GM12878 (cell line): ENCODE measurements at regions not wholly inside any gene's neighbourhood (a gene's known extent, or its start where the extent isn't known, plus 50 kb on each side); places are given as distances from the start of the nearest gene placed in this dataset.

ENCODE experiments used
- ATAC-seq: fragments of 200-7000 bp; cut with Tn5 transposase; 3 replicates; pipeline ENCODE4 v1.9.1; 2020; ENCODE audit warnings: mild to moderate bottlenecking, moderate library complexity
- BruUV-seq: library from RNA; stranded (reverse); fragments of 400-500 nt; replicated peaks from 2 replicates; lab custom pipeline; 2021; lab: Mats Ljungman, UMichigan
- CTCF ChIA-PET: fragments of 300-600 bp; sonication (Branson Sonifier 250); formaldehyde crosslinking; extraction: SDS; loops from one replicate; lab custom pipeline; 2021; ENCODE audit warnings: inconsistent platforms; lab: Yijun Ruan, JAX
- POLR2A ChIA-PET: fragments of 350-600 bp; formaldehyde crosslinking; extraction: SDS; loops from one replicate; lab custom pipeline; 2021; ENCODE audit warnings: inconsistent platforms; lab: Charles Lee
- RAD21 ChIA-PET: fragments of 300-600 bp; sonication (Branson Sonifier 250); formaldehyde crosslinking; loops from one replicate; lab custom pipeline; 2023; ENCODE audit warnings: antibody characterized with exemption; ENCODE audit not compliant: unreplicated experiment; lab: Charles Lee
- SMC1A ChIA-PET: fragments of 300-600 bp; sonication (Branson Sonifier 250); formaldehyde crosslinking; loops from one replicate; lab custom pipeline; 2023; ENCODE audit not compliant: unreplicated experiment, uncharacterized antibody; lab: Charles Lee
- DNase-seq: peaks from one replicate; pipeline ENCODE4 v3.0.0-alpha.2; 2011; ENCODE audit warnings: low read depth, low spot score
- FAIRE-seq: peaks from 3 replicates; lab custom pipeline; 2011; peaks lifted over from hg19 to GRCh38; lab: Jason Lieb, UNC
- H2AFZ ChIP-seq: 2 replicates; pipeline ENCODE4 v1.6.0; 2011; ENCODE audit warnings: low read depth, low read length, control low read depth; ENCODE audit not compliant: control insufficient read depth
- H3K27ac ChIP-seq: 2 replicates; pipeline ENCODE4 v1.5.1; 2011; ENCODE audit warnings: control low read depth; ENCODE audit not compliant: control insufficient read depth, insufficient read depth
- H3K27me3 ChIP-seq, 2 experiments: replicated peaks in 1 of 2; 2 replicates each; pipeline versions ENCODE4 v1.6.0 to v1.6.1; 2011; ENCODE audit warnings: low read length in 1 of 2; ENCODE audit not compliant: control insufficient read depth in 2 of 2, insufficient read depth in 2 of 2
- H3K36me3 ChIP-seq, 2 experiments: 2 replicates each; pipeline ENCODE4 v1.5.1; 2011; ENCODE audit warnings: low read length in 1 of 2; ENCODE audit not compliant: control insufficient read depth in 2 of 2, insufficient read depth in 2 of 2
- H3K4me1 ChIP-seq: 2 replicates; pipeline ENCODE4 v1.6.1; 2011; ENCODE audit warnings: mild to moderate bottlenecking, low read length, moderate library complexity, mixed read lengths; ENCODE audit not compliant: control insufficient read depth, insufficient read depth
- H3K4me2 ChIP-seq: 2 replicates; pipeline ENCODE4 v1.6.0; 2011; ENCODE audit warnings: control low read depth; ENCODE audit not compliant: control insufficient read depth, insufficient read depth
- H3K4me3 ChIP-seq: fragments of 200-600 bp; sonication (generic); 2 replicates; pipeline ENCODE4 v1.5.1; 2016
- H3K79me2 ChIP-seq: 2 replicates; pipeline ENCODE4 v1.6.0; 2011; ENCODE audit warnings: low read length; ENCODE audit not compliant: control insufficient read depth, insufficient read depth
- H3K9ac ChIP-seq: 2 replicates; pipeline ENCODE4 v1.8.0; 2011; ENCODE audit warnings: low read length, control low read depth, mixed read lengths; ENCODE audit not compliant: control insufficient read depth, insufficient read depth
- H3K9me3 ChIP-seq: replicated peaks from 3 replicates; pipeline ENCODE4 v1.5.1; 2011; ENCODE audit warnings: mild to moderate bottlenecking, low read length; ENCODE audit not compliant: control insufficient read depth, insufficient read depth
- H4K20me1 ChIP-seq: 2 replicates; pipeline ENCODE4 v1.6.0; 2011; ENCODE audit not compliant: control insufficient read depth, insufficient read depth
- CEBPB ChIP-seq, 2 experiments: fragments of 150-350 bp in 1 of 2; IDR thresholded peaks; 2 replicates each; pipeline ENCODE4 v1.6.1; 2012 to 2014; ENCODE audit warnings: low read depth in 2 of 2, low read length in 2 of 2, borderline replicate concordance in 1 of 2, inconsistent platforms in 1 of 2
- E4F1 ChIP-seq: fragments of 450-650 bp; IDR thresholded peaks from 2 replicates; pipeline ENCODE4 v1.6.1; 2018; ENCODE audit warnings: borderline replicate concordance, mild to moderate bottlenecking; ENCODE audit not compliant: partially characterized antibody
- FOXK2 ChIP-seq: fragments of 450-650 bp; IDR thresholded peaks from 2 replicates; pipeline ENCODE4 v1.6.1; 2017; ENCODE audit warnings: mild to moderate bottlenecking, moderate library complexity
- GATAD2B ChIP-seq: fragments of 450-650 bp; conservative IDR thresholded peaks from 2 replicates; pipeline ENCODE4 v1.6.1; 2017; ENCODE audit warnings: low read depth, mild to moderate bottlenecking, moderate library complexity
- KAT2A ChIP-seq: conservative IDR thresholded peaks from 2 replicates; pipeline ENCODE4 v1.6.1; 2011; ENCODE audit warnings: low read depth, low read length; ENCODE audit not compliant: control insufficient read depth
- NRF1 ChIP-seq: conservative IDR thresholded peaks from 2 replicates; pipeline ENCODE4 v1.6.1; 2011; ENCODE audit warnings: mild to moderate bottlenecking, low read depth, low read length, improper control_type of control experiment
- SKIL ChIP-seq: fragments of 450-650 bp; IDR thresholded peaks from 2 replicates; pipeline ENCODE4 v1.6.1; 2017; ENCODE audit warnings: mild to moderate bottlenecking, low read depth, inconsistent platforms; ENCODE audit not compliant: poor library complexity, severe bottlenecking
- SMC3 ChIP-seq: IDR thresholded peaks from 2 replicates; pipeline ENCODE4 v1.6.1; 2011; ENCODE audit warnings: low read length, improper control_type of control experiment, borderline replicate concordance
- TBL1XR1 ChIP-seq: IDR thresholded peaks from 2 replicates; pipeline ENCODE4 v1.6.1; 2012; ENCODE audit warnings: low read depth, low read length, improper control_type of control experiment
- ZNF207 ChIP-seq: fragments of 450-650 bp; IDR thresholded peaks from 2 replicates; pipeline ENCODE4 v1.6.1; 2014; ENCODE audit warnings: antibody characterized with exemption, mild to moderate bottlenecking, borderline replicate concordance
- WGBS: methylation state at CpG from one replicate; pipeline ENCODE4 v1.1.6; 2016; ENCODE audit warnings: low lambda C conversion rate; ENCODE audit not compliant: insufficient replicate concordance, insufficient coverage; ENCODE audit errors: missing lambda C conversion rate; 5-methylcytosine and 5-hydroxymethylcytosine counted together
- in situ Hi-C: fragments of 300-500 bp; cut with MboI; formaldehyde crosslinking; loops from 9 replicates; pipeline ENCODE4 v1.14.3; 2018; ENCODE audit warnings: mixed read lengths
- intact Hi-C: fragments of 100-400 bp; cut with micrococcal nuclease; formaldehyde crosslinking; loops from one replicate; pipeline ENCODE4 v1.14.2; 2022; ENCODE audit not compliant: unreplicated experiment

GRCh38 chr5:36741128-36741527, 134.7 kb downstream of the SLC1A3 start:
- no peak overlapping the region for H2AFZ ChIP-seq
- no peak overlapping the region for H3K27ac ChIP-seq
- FAIRE-seq (no peak), ATAC-seq (no peak), DNase-seq (no peak)
- ChIA-PET SMC1A (interaction anchor here (1.3 to 3.7 kb wide), 7 partner anchors 9 to 247 kb away, joined by 3 to 20 read pairs (median 11); no protein-coding TSS in a partner anchor), CTCF (interaction anchor here (1.6 to 5.4 kb wide), 8 partner anchors 11 to 266 kb away, joined by 4 to 63 read pairs (median 26); no protein-coding TSS in a partner anchor), RAD21 (interaction anchor here (1.6 kb wide), 1 partner anchor 129 kb away, joined by 14 read pairs; no protein-coding TSS in a partner anchor), POLR2A (no interaction called here)
- no peaks in the 10 kb centered on the region for H3K79me2 ChIP-seq
- H3K27me3 ChIP-seq, result peaks cover 0 to 3% of the 10 kb centered on the region in 2 experiments; a peak in 1 of 4 replicates
- no peaks in the 10 kb centered on the region for H3K36me3 ChIP-seq
- no peaks in the 10 kb centered on the region for H3K9me3 ChIP-seq
- no peak overlapping the region for H3K4me2 ChIP-seq
- in situ Hi-C loops, result no loop called here
- TF ChIP-seq CEBPB (IDR thresholded peaks at IDR 0.05; ENCODE audit: borderline replicate concordance in 1 of 2, low read depth in 2 of 2, low read length in 2 of 2), result no peak
- TF ChIP-seq TBL1XR1, result no peak
- no peak for TF ChIP-seq SKIL
- TF ChIP-seq FOXK2, result no peak
- no peak for TF ChIP-seq ZNF207
- no peak for TF ChIP-seq SMC3
- TF ChIP-seq KAT2A, result no peak
- TF ChIP-seq E4F1, result no peak
- no peak for TF ChIP-seq NRF1
- no peak for TF ChIP-seq GATAD2B
- H4K20me1 ChIP-seq, result no peaks in the 10 kb centered on the region
- 76% methylated on average over 7 of the region's 7 CpGs for WGBS
- BruUV-seq, result no TSS peak
- no peak overlapping the region for H3K4me3 ChIP-seq
- no peak overlapping the region for H3K9ac ChIP-seq
- intact Hi-C loops, result no loop called here
- H3K4me1 ChIP-seq, result peaks cover 5% of the 10 kb centered on the region; the same call in 1 of the 2 replicates
